ENCODE measurements at regions not wholly inside any gene's neighbourhood (a gene's known extent, or its start where the extent isn't known, plus 50 kb on each side); places are given as distances from the start of the nearest gene placed in this dataset.

DNA sequence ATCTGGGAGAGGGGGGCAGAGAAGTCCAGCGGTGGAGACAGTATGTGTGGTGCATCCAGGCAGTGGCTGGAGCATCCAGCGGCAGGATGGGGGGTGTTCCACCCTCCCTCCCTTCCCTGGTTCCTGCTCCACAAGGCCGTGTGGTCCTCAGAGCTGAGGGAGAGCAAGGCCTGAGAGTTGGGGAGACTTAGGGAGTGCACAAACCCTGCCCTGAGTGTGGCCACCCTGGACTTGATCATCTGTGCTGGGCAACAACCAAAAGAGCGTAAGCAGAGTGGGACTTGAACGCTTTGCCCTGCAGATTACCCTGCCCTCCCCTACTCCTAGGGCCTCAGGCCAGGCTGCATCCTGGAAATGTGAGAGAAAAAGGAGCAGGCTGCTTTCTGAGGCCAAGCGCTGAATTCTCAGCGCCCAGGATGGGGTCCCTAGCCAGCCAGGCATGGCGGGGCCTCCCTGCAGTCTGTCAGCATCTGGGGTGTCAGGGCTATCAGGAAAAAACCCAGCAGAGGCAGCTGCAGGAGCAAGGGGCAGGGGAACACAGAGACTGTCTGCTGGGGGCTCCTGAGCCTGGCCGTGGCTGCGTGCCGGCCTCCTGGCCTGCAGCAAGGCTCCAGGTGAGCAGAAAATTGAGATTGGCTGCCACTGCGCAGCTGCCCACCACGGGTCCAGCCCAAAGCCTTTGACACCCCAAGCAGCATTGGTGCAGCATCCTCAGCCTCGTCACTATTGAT is 266.2 kb downstream of the NPHP4 start:
- no peak overlapping the region for H3K27ac Mint-ChIP-seq
- H3K4me3 Mint-ChIP-seq = no peak overlapping the region
- no peak for DNase-seq
- 0 out of 2 replicates have a peak, but pooled peaks cover 2% of the 10 kb centered on the region for H3K27me3 Mint-ChIP-seq (ENCODE audit: insufficient read depth)
- TF ChIP-seq, protein P1, sequence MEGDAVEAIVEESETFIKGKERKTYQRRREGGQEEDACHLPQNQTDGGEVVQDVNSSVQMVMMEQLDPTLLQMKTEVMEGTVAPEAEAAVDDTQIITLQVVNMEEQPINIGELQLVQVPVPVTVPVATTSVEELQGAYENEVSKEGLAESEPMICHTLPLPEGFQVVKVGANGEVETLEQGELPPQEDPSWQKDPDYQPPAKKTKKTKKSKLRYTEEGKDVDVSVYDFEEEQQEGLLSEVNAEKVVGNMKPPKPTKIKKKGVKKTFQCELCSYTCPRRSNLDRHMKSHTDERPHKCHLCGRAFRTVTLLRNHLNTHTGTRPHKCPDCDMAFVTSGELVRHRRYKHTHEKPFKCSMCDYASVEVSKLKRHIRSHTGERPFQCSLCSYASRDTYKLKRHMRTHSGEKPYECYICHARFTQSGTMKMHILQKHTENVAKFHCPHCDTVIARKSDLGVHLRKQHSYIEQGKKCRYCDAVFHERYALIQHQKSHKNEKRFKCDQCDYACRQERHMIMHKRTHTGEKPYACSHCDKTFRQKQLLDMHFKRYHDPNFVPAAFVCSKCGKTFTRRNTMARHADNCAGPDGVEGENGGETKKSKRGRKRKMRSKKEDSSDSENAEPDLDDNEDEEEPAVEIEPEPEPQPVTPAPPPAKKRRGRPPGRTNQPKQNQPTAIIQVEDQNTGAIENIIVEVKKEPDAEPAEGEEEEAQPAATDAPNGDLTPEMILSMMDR (IDR thresholded peaks at IDR 0.05) = no peak
- H3K36me3 Mint-ChIP-seq (ENCODE audit: low read depth) = no peaks in the 10 kb centered on the region; the same call in 1 of the 2 replicates
- peaks cover 67% of the 10 kb centered on the region for H3K9me3 Mint-ChIP-seq
- no peaks in the 10 kb centered on the region for H3K4me1 Mint-ChIP-seq (ENCODE audit: low read depth)

DNA sequence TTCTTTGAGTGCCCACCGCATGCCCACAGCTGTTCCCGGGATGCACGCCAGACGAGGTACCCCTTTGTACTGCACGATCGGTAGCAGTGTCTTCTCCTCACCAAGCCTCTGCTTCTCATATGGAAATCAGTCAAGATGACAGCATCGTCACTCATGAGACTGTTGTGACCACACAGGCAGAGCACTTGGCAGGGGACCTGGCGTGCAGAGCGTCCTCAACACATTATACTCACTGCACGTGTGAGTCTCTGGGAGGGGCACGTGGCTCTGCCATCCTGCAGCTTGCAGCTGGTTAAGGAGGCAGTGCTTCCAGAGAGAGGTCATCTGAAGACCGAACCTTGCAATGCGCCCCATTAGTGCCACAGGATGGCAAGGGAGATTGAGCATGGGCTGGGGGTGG is 266.8 kb downstream of the NPHP4 start:
- Mint-ChIP-seq H3K27ac (no peak overlapping the region), H3K36me3 (ENCODE audit: low read depth) (no peaks in the 10 kb centered on the region; the same call in 1 of the 2 replicates), H3K9me3 (peaks cover 72% of the 10 kb centered on the region), H3K27me3 (ENCODE audit: insufficient read depth) (0 out of 2 replicates have a peak, but pooled peaks cover 2% of the 10 kb centered on the region), H3K4me1 (ENCODE audit: low read depth) (no peaks in the 10 kb centered on the region), H3K4me3 (no peak overlapping the region)
- TF ChIP-seq, protein P1 (IDR thresholded peaks at IDR 0.05) = no peak
- DNase-seq = no peak

DNA sequence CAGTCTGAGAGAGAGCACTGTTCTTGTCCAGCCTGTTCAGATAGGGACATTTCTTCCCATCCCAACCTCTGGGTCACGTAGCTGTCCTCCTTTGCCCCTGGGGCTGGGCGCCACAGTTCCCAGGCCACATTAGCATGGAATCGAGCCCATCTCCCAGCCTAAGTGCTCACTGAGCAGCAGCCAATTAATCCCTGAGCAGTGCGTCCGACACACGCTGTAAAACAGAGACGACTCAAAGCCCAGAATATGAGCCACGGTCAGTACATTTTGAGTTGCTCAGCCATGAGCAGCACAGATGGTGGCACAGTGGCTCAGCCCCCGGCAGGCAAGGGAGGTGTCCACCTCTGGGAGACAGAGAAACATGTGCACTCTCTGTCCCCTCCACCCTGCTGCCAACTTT is 267.4 kb downstream of the NPHP4 start:
- no peaks in the 10 kb centered on the region; the same call in 1 of the 2 replicates for H3K36me3 Mint-ChIP-seq (ENCODE audit: low read depth)
- no peak overlapping the region for H3K27ac Mint-ChIP-seq
- TF ChIP-seq, protein P1 (IDR thresholded peaks at IDR 0.05) = no peak
- 0 out of 2 replicates have a peak, but pooled peaks cover 2% of the 10 kb centered on the region for H3K27me3 Mint-ChIP-seq (ENCODE audit: insufficient read depth)
- no peaks in the 10 kb centered on the region for H3K4me1 Mint-ChIP-seq (ENCODE audit: low read depth)
- H3K4me3 Mint-ChIP-seq = no peak overlapping the region
- H3K9me3 Mint-ChIP-seq = peaks cover 72% of the 10 kb centered on the region
- DNase-seq = no peak

DNA sequence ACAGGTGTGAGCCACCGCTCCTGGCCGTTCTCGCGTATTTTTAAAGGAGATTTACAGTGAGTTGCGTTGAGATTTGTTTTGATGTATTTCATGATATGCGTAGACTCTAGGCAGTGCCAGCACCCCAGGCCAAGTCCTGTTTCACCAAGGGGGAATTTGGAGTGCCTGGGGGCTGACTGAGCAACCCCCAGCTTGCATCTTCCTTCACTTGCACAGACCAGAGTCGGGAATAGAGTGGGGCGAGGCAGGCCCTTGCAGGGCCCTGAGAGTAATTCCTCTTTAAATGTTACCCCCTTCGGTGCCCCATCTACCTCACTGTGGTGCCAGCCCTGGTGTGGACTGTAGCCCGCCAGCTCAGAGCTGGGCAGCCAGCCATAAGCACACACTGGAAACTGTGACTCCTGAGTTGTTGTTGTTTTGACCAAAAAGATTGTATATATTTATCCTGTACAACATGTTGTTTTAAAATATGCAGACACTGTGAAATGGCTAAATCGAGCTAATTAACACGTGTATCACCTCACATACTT is 269.5 kb downstream of the NPHP4 start:
- H3K27me3 Mint-ChIP-seq (ENCODE audit: insufficient read depth) = 0 out of 2 replicates have a peak, but pooled peaks cover 2% of the 10 kb centered on the region

DNA sequence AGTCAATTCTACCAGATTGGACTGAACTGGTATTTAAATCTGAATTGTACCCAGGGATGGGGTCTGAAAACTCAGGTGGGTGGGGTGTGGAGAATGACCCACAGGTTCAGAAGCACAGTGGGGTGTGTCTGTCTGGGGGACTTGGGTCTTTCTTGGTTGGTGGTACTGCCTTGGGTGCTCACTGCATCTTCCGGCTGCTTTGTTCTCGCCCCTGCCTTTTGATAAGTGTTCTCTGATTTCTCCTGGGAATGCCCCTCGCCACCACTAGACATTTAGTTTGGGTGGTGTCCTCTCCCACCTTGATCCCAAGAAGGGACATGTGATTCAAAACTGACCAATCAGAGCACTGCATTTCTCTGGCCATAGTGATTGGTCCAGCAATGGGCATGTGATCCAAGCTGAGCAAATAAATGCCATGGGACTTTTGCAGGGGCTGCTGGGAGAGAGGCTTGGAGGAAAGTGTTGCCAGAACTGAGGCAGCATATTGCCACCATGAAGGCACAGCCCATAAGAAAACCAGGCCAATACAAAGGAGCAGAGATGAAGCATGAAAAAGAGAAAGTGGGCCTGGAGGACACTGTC is 270.5 kb downstream of the NPHP4 start:
- H3K4me3 Mint-ChIP-seq = no peak overlapping the region
- H3K36me3 Mint-ChIP-seq (ENCODE audit: low read depth) = no peaks in the 10 kb centered on the region; the same call in 1 of the 2 replicates
- H3K4me1 Mint-ChIP-seq (ENCODE audit: low read depth) = no peaks in the 10 kb centered on the region
- DNase-seq = no peak
- TF ChIP-seq, protein P1 (IDR thresholded peaks at IDR 0.05) = no peak
- 0 out of 2 replicates have a peak, but pooled peaks cover 2% of the 10 kb centered on the region for H3K27me3 Mint-ChIP-seq (ENCODE audit: insufficient read depth)
- no peak overlapping the region for H3K27ac Mint-ChIP-seq
- H3K9me3 Mint-ChIP-seq = peaks cover 67% of the 10 kb centered on the region

More for the DNA sequence above, 269.5 kb downstream of the NPHP4 start:
- no peaks in the 10 kb centered on the region for H3K4me1 Mint-ChIP-seq (ENCODE audit: low read depth)
- no peak overlapping the region for H3K4me3 Mint-ChIP-seq
- H3K36me3 Mint-ChIP-seq (ENCODE audit: low read depth) = no peaks in the 10 kb centered on the region; the same call in 1 of the 2 replicates
- TF ChIP-seq, protein P1 (IDR thresholded peaks at IDR 0.05) = no peak
- DNase-seq = no peak
- no peak overlapping the region for H3K27ac Mint-ChIP-seq
- peaks cover 69% of the 10 kb centered on the region for H3K9me3 Mint-ChIP-seq
